ENCODE measurements at regions not wholly inside any gene's neighbourhood (a gene's known extent, or its start where the extent isn't known, plus 50 kb on each side); places are given as distances from the start of the nearest gene placed in this dataset.

DNA sequence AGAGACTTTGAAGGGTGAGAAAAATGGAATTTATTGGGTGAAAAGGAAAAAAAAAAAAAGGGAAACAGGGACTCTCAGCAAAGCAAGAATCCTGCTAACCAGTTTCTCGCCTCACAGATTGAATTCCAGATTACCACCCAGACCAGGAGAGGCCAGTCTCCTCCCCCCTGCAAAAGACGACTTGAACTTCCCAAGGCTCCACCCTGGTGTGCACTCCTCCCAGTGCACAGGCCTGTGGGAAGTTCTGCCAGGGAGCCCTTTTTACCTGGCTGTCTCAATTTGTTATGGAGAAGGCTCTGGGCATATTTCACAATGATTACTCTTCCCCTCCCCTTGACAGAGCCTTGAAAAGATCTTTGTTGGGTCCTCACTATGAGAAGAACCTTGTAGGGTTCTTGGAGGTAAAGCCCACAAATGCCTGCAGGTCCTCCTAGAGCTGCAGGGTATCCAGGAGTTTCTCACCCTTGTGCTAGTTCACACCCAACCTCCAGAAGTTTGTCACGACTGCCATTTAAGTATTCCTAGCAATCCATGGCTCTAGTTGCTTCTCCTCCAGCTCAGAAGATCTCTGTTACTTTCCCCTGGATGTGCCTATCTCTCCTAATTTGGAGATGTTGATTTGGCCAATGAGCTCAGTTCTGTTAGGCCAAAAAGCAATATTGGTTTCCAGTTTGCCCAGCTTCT is 229.8 kb upstream of the TMTC4 start:
- H3K27ac Mint-ChIP-seq (ENCODE audit: unreplicated experiment), result no peak overlapping the region
- TF ChIP-seq CTCF (conservative IDR thresholded peaks at IDR 0.05), result no peak
- H3K4me1 Mint-ChIP-seq, result no peaks in the 10 kb centered on the region
- H3K27me3 Mint-ChIP-seq (ENCODE audit: low read depth), result no peaks in the 10 kb centered on the region
- DNase-seq (ENCODE audit: low read depth, low spot score), result no peak
- no peak overlapping the region for H3K4me3 Mint-ChIP-seq
- no peaks in the 10 kb centered on the region for H3K36me3 Mint-ChIP-seq (ENCODE audit: low read depth)
- H3K9me3 Mint-ChIP-seq, result peaks cover 9% of the 10 kb centered on the region

- no peaks in the 10 kb centered on the region for H3K36me3 Mint-ChIP-seq (ENCODE audit: low read depth)
- H3K4me1 Mint-ChIP-seq, result no peaks in the 10 kb centered on the region
These were observed 225.2 kb upstream of the TMTC4 start for GRCh38 chr13:100899720-100900316.

GRCh38 chr13:100898431-100898830 is 223.8 kb upstream of the TMTC4 start:
- Mint-ChIP-seq H3K36me3 (ENCODE audit: low read depth) (no peaks in the 10 kb centered on the region), H3K4me3 (no peak overlapping the region), H3K4me1 (peaks cover 6% of the 10 kb centered on the region), H3K9me3 (peaks cover 11% of the 10 kb centered on the region), H3K27me3 (ENCODE audit: low read depth) (no peaks in the 10 kb centered on the region), H3K27ac (ENCODE audit: unreplicated experiment) (no peak overlapping the region)
- no peak for TF ChIP-seq CTCF (conservative IDR thresholded peaks at IDR 0.05)
- no peak for DNase-seq (ENCODE audit: low read depth, low spot score)

More at GRCh38 chr13:100899720-100900316, 225.2 kb upstream of the TMTC4 start:
- TF ChIP-seq CTCF (conservative IDR thresholded peaks at IDR 0.05), result no peak
- Mint-ChIP-seq H3K27ac (ENCODE audit: unreplicated experiment) (no peak overlapping the region), H3K4me3 (no peak overlapping the region), H3K27me3 (ENCODE audit: low read depth) (no peaks in the 10 kb centered on the region), H3K9me3 (peaks cover 9% of the 10 kb centered on the region)
- no peak for DNase-seq (ENCODE audit: low read depth, low spot score)

DNA sequence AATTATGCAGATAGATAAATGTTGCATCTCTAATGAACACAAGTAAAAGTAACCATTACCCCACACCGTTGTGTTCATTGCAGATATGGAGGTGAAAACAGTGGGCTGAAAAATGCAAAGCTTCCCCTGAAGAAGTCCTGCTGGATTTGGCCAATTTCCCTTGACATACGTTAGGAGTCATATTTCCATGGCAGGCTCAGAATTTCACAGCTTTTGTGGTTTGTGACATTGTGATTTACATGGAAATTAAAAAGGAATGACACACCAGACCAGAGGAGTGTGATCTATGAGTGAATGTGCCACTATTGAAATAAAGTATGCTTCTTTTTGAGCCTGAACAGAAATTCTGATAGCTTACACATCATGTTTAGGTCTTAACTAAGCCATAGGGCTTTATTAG is 221.1 kb upstream of the TMTC4 start:
- Mint-ChIP-seq H3K4me3 (no peak overlapping the region), H3K27ac (ENCODE audit: unreplicated experiment) (no peak overlapping the region), H3K9me3 (peaks cover 15% of the 10 kb centered on the region), H3K36me3 (ENCODE audit: low read depth) (no peaks in the 10 kb centered on the region), H3K4me1 (peaks cover 21% of the 10 kb centered on the region), H3K27me3 (ENCODE audit: low read depth) (no peaks in the 10 kb centered on the region)
- DNase-seq (ENCODE audit: low read depth, low spot score), result no peak
- no peak for TF ChIP-seq CTCF (conservative IDR thresholded peaks at IDR 0.05)

DNA sequence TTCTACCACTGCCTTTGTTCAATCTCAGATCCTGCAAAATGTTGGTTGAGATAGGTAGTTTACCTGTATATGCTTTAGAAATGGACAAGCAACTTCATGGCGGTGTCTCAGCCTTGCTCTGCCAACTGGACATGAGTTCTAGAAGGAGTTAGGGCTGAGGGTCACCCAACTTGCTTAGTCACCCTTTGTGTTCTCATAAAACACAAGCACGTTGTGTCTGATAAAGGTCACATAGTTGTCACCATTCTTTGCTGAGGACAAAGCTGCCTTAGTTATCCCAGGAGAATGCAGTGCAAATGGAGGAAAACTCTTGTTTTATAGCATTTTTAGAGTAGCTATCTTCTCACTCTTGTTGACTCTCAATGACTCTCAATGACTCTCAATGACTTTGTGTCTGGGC is 218.4 kb upstream of the TMTC4 start:
- DNase-seq (ENCODE audit: low read depth, low spot score), result no peak
- no peak for TF ChIP-seq CTCF (conservative IDR thresholded peaks at IDR 0.05)
- H3K36me3 Mint-ChIP-seq (ENCODE audit: low read depth), result no peaks in the 10 kb centered on the region
- no peaks in the 10 kb centered on the region for H3K27me3 Mint-ChIP-seq (ENCODE audit: low read depth)
- H3K27ac Mint-ChIP-seq (ENCODE audit: unreplicated experiment), result peak overlapping the region; percentile 37
- H3K4me3 Mint-ChIP-seq, result no peak overlapping the region
- peaks cover 26% of the 10 kb centered on the region for H3K4me1 Mint-ChIP-seq
- peaks cover 10% of the 10 kb centered on the region for H3K9me3 Mint-ChIP-seq

Data from neural crest cell (in vitro differentiated cells).